Fibroblast of lung (primary cell): ENCODE measurements at regions not wholly inside any gene's neighbourhood (a gene's known extent, or its start where the extent isn't known, plus 50 kb on each side); places are given as distances from the start of the nearest gene placed in this dataset.

ENCODE experiments used
- CTCF ChIP-seq, 2 donors: IDR thresholded peaks in 1 of 2; conservative IDR thresholded peaks in 1 of 2; 1 replicate in 1 of 2; 2 replicates in 1 of 2; pipeline ENCODE4 v1.5.1; 2011 to 2012; ENCODE audit warnings: low read length in 2 of 2, control low read depth in 1 of 2, inconsistent platforms in 1 of 2, low read depth in 1 of 2, mild to moderate bottlenecking in 1 of 2
- EZH2 ChIP-seq: IDR thresholded peaks from 2 replicates; pipeline ENCODE4 v1.5.1; 2012; ENCODE audit warnings: low read length, control low read depth, mild to moderate bottlenecking; ENCODE audit errors: missing control alignments

GRCh38 chr14:29360656-29361055 is 567.0 kb downstream of the PRKD1 start:
- TF ChIP-seq CTCF (conservative IDR thresholded peaks at IDR 0.05 in 1 of 2, IDR thresholded peaks at IDR 0.05 in 1 of 2; ENCODE audit: low read depth in 1 of 2, low read length in 2 of 2) (no peak), EZH2 (no peak)
